ENCODE measurements at regions not wholly inside any gene's neighbourhood (a gene's known extent, or its start where the extent isn't known, plus 50 kb on each side); places are given as distances from the start of the nearest gene placed in this dataset.

DNA sequence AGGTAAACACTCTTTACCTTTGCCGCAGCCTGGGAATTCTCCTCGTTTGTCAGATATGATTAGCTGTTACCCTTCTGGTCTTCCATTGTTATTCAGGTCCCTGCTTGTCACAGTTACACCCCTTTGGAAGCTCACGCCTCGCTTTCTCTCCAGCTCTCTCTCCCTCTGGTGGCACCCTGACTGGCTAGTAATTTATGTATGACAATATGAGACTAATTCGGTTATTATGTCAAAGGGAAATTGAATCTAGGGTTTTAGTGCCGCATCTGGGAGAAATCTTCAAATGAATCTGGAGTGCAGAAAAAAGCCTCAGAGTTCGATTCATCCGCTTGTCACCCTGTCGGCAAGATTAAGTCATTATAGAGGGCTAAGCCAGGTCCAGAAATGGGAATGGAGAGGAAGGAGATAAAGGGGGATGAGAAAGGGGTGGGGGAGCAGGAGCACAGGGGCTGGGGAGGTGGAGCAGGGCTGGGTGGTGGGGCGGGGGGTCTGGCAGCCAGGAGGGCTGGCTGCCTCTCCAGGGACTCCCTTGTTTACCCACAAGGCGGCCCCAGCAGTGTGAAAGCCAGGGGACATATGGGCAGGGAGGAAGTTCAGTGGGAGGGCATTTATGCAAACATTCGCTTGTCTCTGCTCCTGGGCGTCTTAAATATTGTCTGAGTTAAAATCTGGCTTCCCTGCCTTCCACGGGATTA is 179.0 kb upstream of the NECTIN1 start:
- TF ChIP-seq EP300 (IDR thresholded peaks at IDR 0.05) (no peak), POLR2A (IDR thresholded peaks at IDR 0.05) (no peak), POLR2AphosphoS5 (IDR thresholded peaks at IDR 0.05) (no peak)
- TF ChIP-seq, protein P1, sequence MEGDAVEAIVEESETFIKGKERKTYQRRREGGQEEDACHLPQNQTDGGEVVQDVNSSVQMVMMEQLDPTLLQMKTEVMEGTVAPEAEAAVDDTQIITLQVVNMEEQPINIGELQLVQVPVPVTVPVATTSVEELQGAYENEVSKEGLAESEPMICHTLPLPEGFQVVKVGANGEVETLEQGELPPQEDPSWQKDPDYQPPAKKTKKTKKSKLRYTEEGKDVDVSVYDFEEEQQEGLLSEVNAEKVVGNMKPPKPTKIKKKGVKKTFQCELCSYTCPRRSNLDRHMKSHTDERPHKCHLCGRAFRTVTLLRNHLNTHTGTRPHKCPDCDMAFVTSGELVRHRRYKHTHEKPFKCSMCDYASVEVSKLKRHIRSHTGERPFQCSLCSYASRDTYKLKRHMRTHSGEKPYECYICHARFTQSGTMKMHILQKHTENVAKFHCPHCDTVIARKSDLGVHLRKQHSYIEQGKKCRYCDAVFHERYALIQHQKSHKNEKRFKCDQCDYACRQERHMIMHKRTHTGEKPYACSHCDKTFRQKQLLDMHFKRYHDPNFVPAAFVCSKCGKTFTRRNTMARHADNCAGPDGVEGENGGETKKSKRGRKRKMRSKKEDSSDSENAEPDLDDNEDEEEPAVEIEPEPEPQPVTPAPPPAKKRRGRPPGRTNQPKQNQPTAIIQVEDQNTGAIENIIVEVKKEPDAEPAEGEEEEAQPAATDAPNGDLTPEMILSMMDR (IDR thresholded peaks at IDR 0.05): peak in 1 of 2 donors; percentile 11
